Thoracic aorta (tissue), 2 donors: ENCODE measurements at regions not wholly inside any gene's neighbourhood (a gene's known extent, or its start where the extent isn't known, plus 50 kb on each side); places are given as distances from the start of the nearest gene placed in this dataset.
A peak's percentile ranks its signal among the peaks of the same experiment; 100 is the strongest.

Experiments
- ATAC-seq: fragments of 150-250 bp; one replicate; pipeline ENCODE4 v1.8.0; 2017; ENCODE audit warnings: low read depth; ENCODE audit not compliant: insufficient number of reproducible peaks, low FRiP score
- DNase-seq: peaks from one replicate; pipeline ENCODE4 v3.0.0-alpha.2; 2020; ENCODE audit warnings: low spot score
- H3K27ac ChIP-seq, 2 donors: fragments of 200-600 bp; sonication (generic); 1 replicate in 1 of 2; 2 replicates in 1 of 2; pipeline ENCODE4 v1.5.1; 2016; ENCODE audit warnings: mild to moderate bottlenecking in 2 of 2, moderate library complexity in 2 of 2
- H3K27me3 ChIP-seq: fragments of 200-600 bp; sonication (generic); replicated peaks from 2 replicates; pipeline ENCODE4 v1.6.0; 2016; ENCODE audit warnings: mild to moderate bottlenecking; ENCODE audit not compliant: insufficient read depth
- H3K36me3 ChIP-seq: fragments of 200-600 bp; sonication (generic); one replicate; pipeline ENCODE4 v1.5.1; 2016
- H3K4me1 ChIP-seq, 2 donors: fragments of 200-600 bp; sonication (generic); 1 replicate in 1 of 2; 2 replicates in 1 of 2; pipeline versions ENCODE4 v1.5.1 to v1.6.0; 2016; ENCODE audit warnings: low read depth in 2 of 2, mild to moderate bottlenecking in 1 of 2; ENCODE audit not compliant: control insufficient read depth in 1 of 2
- H3K4me3 ChIP-seq: fragments of 200-600 bp; sonication (generic); 2 replicates; pipeline ENCODE4 v1.5.1; 2016; ENCODE audit warnings: mild to moderate bottlenecking
- H3K9me3 ChIP-seq: fragments of 200-600 bp; sonication (generic); 2 replicates; pipeline ENCODE4 v1.5.1; 2016
- CTCF ChIP-seq: fragments of 200-600 bp; sonication (generic); IDR thresholded peaks from one replicate; pipeline ENCODE4 v1.5.1; 2019; ENCODE audit warnings: antibody characterized with exemption

DNA sequence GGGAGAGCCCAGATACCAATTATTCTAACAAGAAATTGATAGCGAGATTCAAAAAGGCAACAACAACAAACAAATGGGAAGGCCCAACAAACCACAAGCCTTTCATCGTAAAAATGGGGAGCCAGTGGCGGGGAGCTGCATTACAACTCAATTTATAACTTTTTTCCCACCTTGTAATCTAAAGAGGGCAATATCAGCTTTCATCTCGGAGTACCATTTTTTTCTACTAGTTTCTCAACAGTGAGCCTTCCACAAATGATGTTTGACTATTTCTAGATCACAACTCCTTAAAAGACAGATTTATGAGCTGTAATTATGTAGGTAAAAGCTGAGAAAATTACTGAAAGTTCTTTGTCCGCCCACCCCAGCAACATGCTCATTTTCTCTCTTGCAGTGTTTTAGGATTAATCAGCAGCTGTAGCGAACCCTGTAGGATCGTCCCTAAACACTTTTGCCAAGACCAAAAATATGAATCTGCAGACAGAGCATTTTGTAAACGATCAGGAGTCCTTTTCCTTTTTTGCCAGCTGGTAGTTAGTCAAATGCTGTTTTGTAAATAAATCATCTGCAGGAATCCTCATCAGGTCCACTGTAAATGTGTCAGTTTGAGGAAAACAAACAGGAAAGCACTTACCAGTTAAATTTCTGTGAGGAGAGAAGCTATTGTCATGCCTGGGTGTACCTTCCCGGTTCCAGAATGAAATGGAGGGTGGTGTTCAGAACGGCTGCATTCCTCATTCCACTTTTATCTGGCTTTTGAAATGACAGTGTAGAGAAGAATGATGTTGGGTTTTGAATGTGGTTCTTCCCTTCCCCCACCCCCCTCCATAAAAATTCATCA lies 53.2 kb downstream of the EEF1B2 start:
- Histone ChIP-seq H3K36me3 (no peaks in the 10 kb centered on the region), H3K4me1 (no peaks in the 10 kb centered on the region), H3K4me3 (peak overlapping the region; percentile 25), H3K27ac (no peak overlapping the region), H3K9me3 (no peaks in the 10 kb centered on the region), H3K27me3 (no peaks in the 10 kb centered on the region)
- DNase-seq = no peak
- TF ChIP-seq CTCF = no peak
- no peak for ATAC-seq

GRCh38 chr2:206213514-206213845 lies 53.8 kb downstream of the EEF1B2 start:
- Histone ChIP-seq H3K36me3 (no peaks in the 10 kb centered on the region), H3K27ac (no peak overlapping the region), H3K4me3 (no peak overlapping the region), H3K9me3 (no peaks in the 10 kb centered on the region), H3K27me3 (no peaks in the 10 kb centered on the region), H3K4me1 (no peaks in the 10 kb centered on the region)
- TF ChIP-seq CTCF = no peak
- DNase-seq = no peak
- ATAC-seq = no peak

- H3K9me3 ChIP-seq = no peaks in the 10 kb centered on the region
- no peaks in the 10 kb centered on the region for H3K36me3 ChIP-seq
- H3K4me1 ChIP-seq = no peaks in the 10 kb centered on the region
- ATAC-seq (no peak), DNase-seq (no peak)
- H3K4me3 ChIP-seq = no peak overlapping the region
- TF ChIP-seq CTCF = no peak
- H3K27ac ChIP-seq = no peak overlapping the region
- no peaks in the 10 kb centered on the region for H3K27me3 ChIP-seq
Observed at GRCh38 chr2:206217166-206217565, 57.3 kb upstream of the ZDBF2 start.

GRCh38 chr2:206217743-206218142 lies 56.7 kb upstream of the ZDBF2 start:
- Histone ChIP-seq H3K27ac (no peak overlapping the region), H3K4me3 (no peak overlapping the region), H3K27me3 (no peaks in the 10 kb centered on the region), H3K36me3 (no peaks in the 10 kb centered on the region), H3K9me3 (no peaks in the 10 kb centered on the region), H3K4me1 (no peaks in the 10 kb centered on the region)
- ATAC-seq (no peak), DNase-seq (no peak)
- TF ChIP-seq CTCF = no peak

DNA sequence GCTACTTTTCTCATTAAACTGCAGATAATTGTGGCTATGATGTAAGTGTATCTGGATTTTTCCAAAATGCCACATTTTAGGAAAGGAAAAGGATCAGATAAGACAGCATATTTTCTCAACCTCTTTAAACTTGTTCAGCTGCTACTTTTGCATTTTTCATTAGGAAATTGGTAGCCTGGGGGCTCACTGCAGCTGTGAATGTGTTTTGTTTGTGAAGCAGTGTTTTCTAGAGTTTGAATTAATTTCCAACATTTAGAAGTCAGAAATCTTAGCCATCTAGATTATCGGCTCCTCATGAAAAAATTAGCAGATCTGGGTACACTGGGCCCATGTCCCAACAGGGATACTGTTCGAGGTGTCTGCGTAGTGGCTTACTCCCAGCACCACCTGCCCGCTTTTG lies 56.3 kb upstream of the ZDBF2 start:
- H3K4me3 ChIP-seq = no peak overlapping the region
- no peak overlapping the region for H3K27ac ChIP-seq
- H3K4me1 ChIP-seq = no peaks in the 10 kb centered on the region
- H3K9me3 ChIP-seq = no peaks in the 10 kb centered on the region
- no peaks in the 10 kb centered on the region for H3K27me3 ChIP-seq
- TF ChIP-seq CTCF = no peak
- no peaks in the 10 kb centered on the region for H3K36me3 ChIP-seq
- ATAC-seq (no peak), DNase-seq (no peak)
